GM12878 (cell line): ENCODE measurements at regions not wholly inside any gene's neighbourhood (a gene's known extent, or its start where the extent isn't known, plus 50 kb on each side); places are given as distances from the start of the nearest gene placed in this dataset.

Experiments used
- CBX5 ChIP-seq: sonication (generic); IDR thresholded peaks from 2 replicates; pipeline ENCODE4 v1.6.1; 2016; ENCODE audit warnings: low read depth, moderate library complexity, mild to moderate bottlenecking, inconsistent platforms
- CREB1 ChIP-seq: IDR thresholded peaks from 2 replicates; pipeline ENCODE4 v1.6.1; 2012; ENCODE audit warnings: low read depth, mild to moderate bottlenecking, inconsistent platforms
- EP300 ChIP-seq, 2 experiments: fragments of 150-350 bp in 1 of 2; IDR thresholded peaks; 2 replicates each; pipeline ENCODE4 v1.6.1; 2011 to 2012; ENCODE audit warnings: low read depth in 2 of 2, low read length in 2 of 2, borderline replicate concordance in 1 of 2, improper control_type of control experiment in 1 of 2, inconsistent platforms in 1 of 2; ENCODE audit not compliant: control insufficient read depth in 1 of 2
- EZH2 ChIP-seq: IDR thresholded peaks from 2 replicates; pipeline ENCODE4 v1.6.1; 2012; ENCODE audit warnings: low read depth, mild to moderate bottlenecking, control low read depth, inconsistent platforms, low read length, borderline replicate concordance; ENCODE audit not compliant: control insufficient read depth
- MXI1 ChIP-seq: fragments of 150-350 bp; IDR thresholded peaks from 2 replicates; pipeline ENCODE4 v1.6.1; 2011; ENCODE audit warnings: low read depth, mild to moderate bottlenecking, inconsistent platforms, low read length, improper control_type of control experiment
- NFIC ChIP-seq: IDR thresholded peaks from 2 replicates; pipeline ENCODE4 v1.6.1; 2012; ENCODE audit warnings: low read depth, mild to moderate bottlenecking, inconsistent platforms, low read length, moderate library complexity
- POLR2AphosphoS5 ChIP-seq: IDR thresholded peaks from 2 replicates; pipeline ENCODE4 v1.6.1; 2011; ENCODE audit warnings: mild to moderate bottlenecking, low read length, inconsistent platforms
- TCF12 ChIP-seq: IDR thresholded peaks from 2 replicates; pipeline ENCODE4 v1.6.1; 2011; ENCODE audit warnings: low read depth, mild to moderate bottlenecking, low read length
- TF ChIP-seq, protein P1 (sequence below): fragments of 450-650 bp; formaldehyde crosslinking; IDR thresholded peaks from 2 replicates; pipeline ENCODE4 v1.5.0; 2022; ENCODE audit warnings: mild to moderate bottlenecking, missing genetic modification characterization
- TF ChIP-seq, protein P2 (sequence below), 3 experiments: IDR thresholded peaks in 2 of 3; conservative IDR thresholded peaks in 1 of 3; 2 replicates each; pipeline ENCODE4 v1.5.1; 2011; ENCODE audit warnings: low read depth in 3 of 3, low read length in 3 of 3, mild to moderate bottlenecking in 3 of 3, control low read depth in 2 of 3, moderate library complexity in 2 of 3, inconsistent platforms in 1 of 3, mixed read lengths in 1 of 3; ENCODE audit not compliant: control insufficient read depth in 2 of 3, insufficient read depth in 1 of 3; ENCODE audit errors: extremely low read depth in 1 of 3
- TF ChIP-seq, protein P3 (sequence below): IDR thresholded peaks from 2 replicates; pipeline ENCODE4 v1.6.1; 2011; ENCODE audit warnings: low read depth, mild to moderate bottlenecking, low read length, moderate library complexity, borderline replicate concordance; ENCODE audit errors: extremely low read depth

DNA sequence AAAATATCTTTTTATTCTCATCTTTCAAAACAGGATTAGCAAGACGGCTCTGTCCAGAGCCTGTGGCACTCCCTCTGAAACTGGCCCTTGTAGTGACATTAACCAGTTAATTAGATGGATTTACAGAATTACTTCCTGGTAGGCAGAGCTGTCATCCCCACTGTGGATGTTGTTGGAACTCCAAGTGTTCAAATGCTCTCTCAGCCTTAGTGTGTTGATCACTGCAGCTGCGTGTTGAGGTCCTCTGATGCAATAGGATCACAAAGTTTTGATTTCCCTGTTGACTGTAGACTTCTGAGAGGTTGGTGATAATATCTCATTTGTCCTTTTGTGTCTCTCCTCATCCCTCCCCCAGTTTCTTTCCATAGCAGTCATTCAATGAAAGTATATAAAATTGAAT lies 117.3 kb upstream of the CDK6 start:
- TF ChIP-seq TCF12, result no peak
- no peak for TF ChIP-seq POLR2AphosphoS5
- TF ChIP-seq, protein P1, sequence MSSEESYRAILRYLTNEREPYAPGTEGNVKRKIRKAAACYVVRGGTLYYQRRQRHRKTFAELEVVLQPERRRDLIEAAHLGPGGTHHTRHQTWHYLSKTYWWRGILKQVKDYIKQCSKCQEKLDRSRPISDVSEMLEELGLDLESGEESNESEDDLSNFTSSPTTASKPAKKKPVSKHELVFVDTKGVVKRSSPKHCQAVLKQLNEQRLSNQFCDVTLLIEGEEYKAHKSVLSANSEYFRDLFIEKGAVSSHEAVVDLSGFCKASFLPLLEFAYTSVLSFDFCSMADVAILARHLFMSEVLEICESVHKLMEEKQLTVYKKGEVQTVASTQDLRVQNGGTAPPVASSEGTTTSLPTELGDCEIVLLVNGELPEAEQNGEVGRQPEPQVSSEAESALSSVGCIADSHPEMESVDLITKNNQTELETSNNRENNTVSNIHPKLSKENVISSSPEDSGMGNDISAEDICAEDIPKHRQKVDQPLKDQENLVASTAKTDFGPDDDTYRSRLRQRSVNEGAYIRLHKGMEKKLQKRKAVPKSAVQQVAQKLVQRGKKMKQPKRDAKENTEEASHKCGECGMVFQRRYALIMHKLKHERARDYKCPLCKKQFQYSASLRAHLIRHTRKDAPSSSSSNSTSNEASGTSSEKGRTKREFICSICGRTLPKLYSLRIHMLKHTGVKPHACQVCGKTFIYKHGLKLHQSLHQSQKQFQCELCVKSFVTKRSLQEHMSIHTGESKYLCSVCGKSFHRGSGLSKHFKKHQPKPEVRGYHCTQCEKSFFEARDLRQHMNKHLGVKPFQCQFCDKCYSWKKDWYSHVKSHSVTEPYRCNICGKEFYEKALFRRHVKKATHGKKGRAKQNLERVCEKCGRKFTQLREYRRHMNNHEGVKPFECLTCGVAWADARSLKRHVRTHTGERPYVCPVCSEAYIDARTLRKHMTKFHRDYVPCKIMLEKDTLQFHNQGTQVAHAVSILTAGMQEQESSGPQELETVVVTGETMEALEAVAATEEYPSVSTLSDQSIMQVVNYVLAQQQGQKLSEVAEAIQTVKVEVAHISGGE, result no peak
- no peak for TF ChIP-seq MXI1
- TF ChIP-seq CREB1, result no peak
- TF ChIP-seq, protein P2, sequence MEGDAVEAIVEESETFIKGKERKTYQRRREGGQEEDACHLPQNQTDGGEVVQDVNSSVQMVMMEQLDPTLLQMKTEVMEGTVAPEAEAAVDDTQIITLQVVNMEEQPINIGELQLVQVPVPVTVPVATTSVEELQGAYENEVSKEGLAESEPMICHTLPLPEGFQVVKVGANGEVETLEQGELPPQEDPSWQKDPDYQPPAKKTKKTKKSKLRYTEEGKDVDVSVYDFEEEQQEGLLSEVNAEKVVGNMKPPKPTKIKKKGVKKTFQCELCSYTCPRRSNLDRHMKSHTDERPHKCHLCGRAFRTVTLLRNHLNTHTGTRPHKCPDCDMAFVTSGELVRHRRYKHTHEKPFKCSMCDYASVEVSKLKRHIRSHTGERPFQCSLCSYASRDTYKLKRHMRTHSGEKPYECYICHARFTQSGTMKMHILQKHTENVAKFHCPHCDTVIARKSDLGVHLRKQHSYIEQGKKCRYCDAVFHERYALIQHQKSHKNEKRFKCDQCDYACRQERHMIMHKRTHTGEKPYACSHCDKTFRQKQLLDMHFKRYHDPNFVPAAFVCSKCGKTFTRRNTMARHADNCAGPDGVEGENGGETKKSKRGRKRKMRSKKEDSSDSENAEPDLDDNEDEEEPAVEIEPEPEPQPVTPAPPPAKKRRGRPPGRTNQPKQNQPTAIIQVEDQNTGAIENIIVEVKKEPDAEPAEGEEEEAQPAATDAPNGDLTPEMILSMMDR (IDR thresholded peaks at IDR 0.05 in 2 of 3, conservative IDR thresholded peaks at IDR 0.05 in 1 of 3; ENCODE audit: control insufficient read depth in 2 of 3, extremely low read depth in 1 of 3, insufficient read depth in 1 of 3, low read depth in 3 of 3, low read length in 3 of 3), result no peak
- no peak for TF ChIP-seq EZH2
- no peak for TF ChIP-seq EP300 (IDR thresholded peaks at IDR 0.05; ENCODE audit: borderline replicate concordance in 1 of 2, control insufficient read depth in 1 of 2, low read depth in 2 of 2, low read length in 2 of 2)
- TF ChIP-seq, protein P3, sequence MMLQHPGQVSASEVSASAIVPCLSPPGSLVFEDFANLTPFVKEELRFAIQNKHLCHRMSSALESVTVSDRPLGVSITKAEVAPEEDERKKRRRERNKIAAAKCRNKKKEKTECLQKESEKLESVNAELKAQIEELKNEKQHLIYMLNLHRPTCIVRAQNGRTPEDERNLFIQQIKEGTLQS, result no peak
- no peak for TF ChIP-seq CBX5
- no peak for TF ChIP-seq NFIC
